ENCODE measurements at regions not wholly inside any gene's neighbourhood (a gene's known extent, or its start where the extent isn't known, plus 50 kb on each side); places are given as distances from the start of the nearest gene placed in this dataset.
"Not testable (repeated sequence)": the region's sequence is repeated elsewhere in the genome, so short reads cannot be mapped to it uniquely, and the experiment has no call there.

DNA sequence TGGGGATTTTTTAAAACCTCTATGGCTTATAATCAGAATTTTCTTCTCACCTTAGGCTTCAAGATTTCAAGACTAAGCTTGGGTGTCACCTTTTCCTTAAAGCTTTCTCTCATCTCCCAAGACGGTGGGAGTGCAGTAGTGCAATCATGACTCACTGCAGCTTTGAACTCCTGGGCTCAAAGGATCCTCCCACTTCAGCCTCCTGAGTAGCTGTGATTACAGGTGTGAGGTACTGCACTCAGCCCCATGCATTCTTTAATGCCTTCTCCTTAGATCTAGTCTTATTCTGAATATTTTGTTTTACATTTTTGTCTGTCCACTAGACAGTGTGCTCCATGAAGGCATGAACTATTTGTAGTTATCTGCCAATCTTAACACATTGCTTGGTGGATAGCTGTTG is 55.7 kb upstream of the FAT3 start:
- H3K27me3 ChIP-seq = no peaks in the 10 kb centered on the region
- no peaks in the 10 kb centered on the region for H3K9me3 ChIP-seq
- H3K36me3 ChIP-seq = no peaks in the 10 kb centered on the region
- no peak for DNase-seq
- H3K4me3 ChIP-seq = no peak overlapping the region

DNA sequence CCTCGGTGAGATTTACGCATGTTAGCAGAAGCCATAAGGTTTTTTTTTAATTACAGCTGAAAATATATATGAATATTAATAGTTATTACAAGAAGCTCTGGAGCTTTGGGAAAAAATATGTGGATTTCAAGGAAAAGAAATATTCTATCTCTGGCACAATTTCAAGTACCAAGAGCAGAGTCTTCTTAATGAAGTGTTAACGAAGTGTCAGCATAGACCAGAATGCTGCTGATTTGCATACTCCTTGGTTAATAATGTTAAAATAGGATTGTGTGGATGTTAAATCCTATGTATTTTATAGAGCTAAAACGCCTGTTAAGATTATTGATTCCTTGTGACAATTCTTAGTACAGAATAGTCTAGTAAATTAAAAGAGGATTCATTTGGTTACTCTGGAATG is 57.0 kb upstream of the FAT3 start:
- H3K36me3 ChIP-seq = no peaks in the 10 kb centered on the region
- DNase-seq = no peak
- no peak overlapping the region for H3K4me3 ChIP-seq
- H3K27me3 ChIP-seq = no peaks in the 10 kb centered on the region
- no peaks in the 10 kb centered on the region for H3K9me3 ChIP-seq

DNA sequence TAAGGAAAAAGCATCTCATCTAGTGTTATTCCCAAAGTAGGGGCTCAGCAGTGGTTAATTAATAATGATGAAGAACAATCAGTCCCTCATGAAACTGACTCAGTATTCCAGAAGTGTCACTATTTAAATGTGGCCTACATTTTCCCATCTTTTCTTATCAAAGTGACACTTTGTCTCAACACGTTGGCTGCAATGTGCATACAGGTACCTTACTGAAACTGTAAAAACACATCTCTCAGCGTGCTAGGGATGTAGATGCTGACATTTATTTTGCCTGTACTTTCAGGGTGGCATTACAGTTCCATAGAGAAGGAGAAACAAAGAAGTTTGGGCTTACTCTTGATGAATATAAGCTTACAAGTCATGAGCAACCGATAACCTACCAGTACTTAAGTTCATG is 58.3 kb upstream of the FAT3 start:
- no peaks in the 10 kb centered on the region for H3K9me3 ChIP-seq
- no peak overlapping the region for H3K4me3 ChIP-seq
- no peak for DNase-seq
- no peaks in the 10 kb centered on the region for H3K27me3 ChIP-seq
- H3K36me3 ChIP-seq = no peaks in the 10 kb centered on the region

DNA sequence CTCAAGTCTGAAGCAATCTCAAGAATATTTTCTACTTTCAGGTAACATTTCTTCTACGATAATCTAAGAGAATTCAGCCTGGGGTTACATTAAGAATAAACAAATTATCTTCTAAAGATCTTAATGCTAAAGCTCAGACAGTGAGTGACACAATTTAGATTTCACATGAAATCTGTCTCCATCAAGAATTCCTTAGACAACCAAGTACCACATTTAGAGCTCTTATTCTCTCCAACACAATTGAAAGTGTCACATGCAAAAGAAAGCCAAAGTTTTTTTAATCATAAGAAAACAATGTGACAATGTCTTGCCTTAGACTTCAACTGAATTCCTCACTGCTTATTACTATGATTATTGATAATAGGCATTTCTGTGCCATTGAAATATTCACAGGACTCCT is 60.7 kb upstream of the FAT3 start:
- DNase-seq = no peak
- no peaks in the 10 kb centered on the region for H3K27me3 ChIP-seq
- no peak overlapping the region for H3K4me3 ChIP-seq
- H3K36me3 ChIP-seq = no peaks in the 10 kb centered on the region
- H3K9me3 ChIP-seq = no peaks in the 10 kb centered on the region

DNA sequence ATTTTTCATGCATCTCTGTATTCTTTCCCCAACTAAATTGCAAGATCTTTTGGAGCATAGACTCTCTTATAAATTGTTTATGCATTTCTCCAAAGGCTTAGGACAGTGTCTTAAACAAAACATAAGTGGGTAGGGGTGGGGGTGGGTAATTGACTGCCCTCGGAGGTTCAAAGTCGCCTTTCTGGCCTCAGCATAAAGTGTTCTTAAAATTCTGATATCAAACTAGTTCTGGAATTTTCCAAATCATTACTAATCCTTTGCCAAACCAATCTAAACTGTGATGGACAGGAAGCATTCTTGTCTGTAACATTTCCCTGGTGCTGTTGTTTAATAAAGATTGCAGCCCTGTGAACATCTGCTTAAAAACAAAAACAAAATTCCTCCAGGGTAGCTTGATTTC is 61.8 kb upstream of the FAT3 start:
- Histone ChIP-seq H3K4me3 (no peak overlapping the region), H3K9me3 (no peaks in the 10 kb centered on the region), H3K27me3 (no peaks in the 10 kb centered on the region), H3K36me3 (no peaks in the 10 kb centered on the region)
- no peak for DNase-seq

DNA sequence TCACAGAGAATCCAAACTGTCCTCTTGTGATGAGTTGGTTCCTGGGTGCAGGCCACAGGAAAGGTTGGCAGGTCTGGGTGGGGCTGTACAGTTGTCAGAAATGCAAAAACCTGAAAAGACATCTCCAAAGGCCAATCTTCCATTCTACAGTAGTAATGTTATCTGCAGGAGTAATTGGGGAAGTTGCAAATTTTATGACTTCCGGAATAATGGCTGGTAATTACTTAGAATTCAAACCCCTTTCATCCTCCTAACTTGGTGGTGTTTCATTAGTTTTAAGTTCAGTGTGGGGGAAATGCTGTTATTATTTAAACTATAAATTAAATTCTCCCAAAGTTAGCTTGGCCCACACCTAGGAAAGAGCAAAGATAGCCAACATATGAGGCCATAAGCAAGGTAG is 64.7 kb upstream of the FAT3 start:
- Histone ChIP-seq H3K27me3 (no peaks in the 10 kb centered on the region), H3K9me3 (no peaks in the 10 kb centered on the region), H3K36me3 (no peaks in the 10 kb centered on the region), H3K4me3 (no peak overlapping the region)
- no peak for DNase-seq

DNA sequence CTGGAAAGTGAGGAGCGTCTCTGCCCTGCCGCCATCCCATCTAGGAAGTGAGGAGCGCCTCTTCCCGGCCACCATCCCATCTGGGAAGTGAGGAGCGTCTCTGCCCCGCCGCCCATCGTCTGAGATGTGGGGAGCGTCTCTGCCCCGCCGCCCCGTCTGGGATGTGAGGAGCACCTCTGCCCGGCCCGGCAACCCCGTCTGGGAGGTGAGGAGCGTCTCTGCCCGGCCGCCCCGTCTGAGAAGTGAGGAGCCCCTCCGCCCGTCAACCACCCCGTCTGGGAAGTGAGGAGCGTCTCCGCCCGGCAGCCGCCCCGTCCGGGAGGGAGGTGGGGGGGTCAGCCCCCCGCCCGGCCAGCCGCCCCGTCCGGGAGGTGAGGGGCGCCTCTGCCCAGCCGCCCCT is 67.2 kb upstream of the FAT3 start:
- not testable (repeated sequence) for H3K27me3 ChIP-seq, H3K36me3 ChIP-seq, H3K9me3 ChIP-seq, H3K4me3 ChIP-seq, DNase-seq

DNA sequence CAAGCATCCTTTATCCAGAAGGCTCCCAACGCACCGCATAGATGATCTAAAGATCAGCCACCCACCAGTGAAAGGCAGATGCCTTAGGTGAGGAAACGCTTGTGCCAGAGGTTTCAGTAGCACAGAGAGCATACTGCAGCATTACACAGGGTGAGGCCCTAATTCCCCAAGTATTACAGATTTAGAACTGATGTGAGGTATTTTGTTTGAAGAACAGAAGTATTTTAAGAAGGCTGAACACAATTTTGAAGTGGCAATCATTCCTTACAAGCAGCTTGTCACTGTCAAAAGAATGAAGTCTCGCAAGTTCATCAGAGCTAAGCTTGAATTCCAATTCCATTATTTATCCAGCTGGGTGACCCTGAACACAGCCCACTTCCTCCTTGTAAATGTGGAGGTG is 70.0 kb upstream of the FAT3 start:
- H3K9me3 ChIP-seq = no peaks in the 10 kb centered on the region
- no peaks in the 10 kb centered on the region for H3K36me3 ChIP-seq
- no peaks in the 10 kb centered on the region for H3K27me3 ChIP-seq
- no peak for DNase-seq
- H3K4me3 ChIP-seq = no peak overlapping the region

DNA sequence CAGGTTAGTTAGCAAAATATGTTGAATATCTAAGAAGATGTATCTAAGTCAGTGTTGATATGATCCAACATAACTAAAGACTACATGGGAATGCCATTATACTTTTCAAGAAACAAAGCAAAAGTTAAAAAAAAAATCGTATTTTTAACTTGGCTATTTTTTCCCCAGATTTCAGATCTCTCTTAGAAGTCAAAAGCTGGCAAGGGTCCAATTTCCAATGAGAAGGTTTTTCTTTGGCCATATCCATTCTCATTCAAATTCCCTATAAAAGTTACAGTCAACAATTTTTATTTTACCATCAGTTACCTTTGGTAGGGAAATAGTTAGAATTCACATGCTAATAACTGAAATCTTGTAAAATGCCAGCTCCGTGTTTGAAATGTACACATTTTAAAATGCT is 70.5 kb upstream of the FAT3 start:
- no peak overlapping the region for H3K4me3 ChIP-seq
- H3K27me3 ChIP-seq = no peaks in the 10 kb centered on the region
- H3K9me3 ChIP-seq = no peaks in the 10 kb centered on the region
- H3K36me3 ChIP-seq = no peaks in the 10 kb centered on the region
- no peak for DNase-seq

DNA sequence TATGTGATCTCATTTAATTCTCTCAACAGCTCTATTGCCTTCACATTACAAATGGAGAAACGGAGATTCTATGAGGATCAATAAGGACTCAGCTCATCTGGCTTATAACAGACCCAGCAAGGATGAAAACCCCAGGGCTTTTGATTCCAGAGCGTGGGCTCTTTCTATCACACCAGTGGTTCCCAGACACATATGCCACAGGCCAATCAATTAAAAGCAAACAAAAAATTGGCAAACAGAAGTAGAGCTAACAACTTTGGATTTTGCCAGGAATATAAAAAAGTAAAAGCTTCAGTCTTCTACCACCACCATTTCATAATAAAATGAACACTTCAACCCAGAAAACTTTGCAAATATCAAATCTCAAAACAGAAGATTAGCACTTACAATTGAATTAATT is 71.1 kb upstream of the FAT3 start:
- Histone ChIP-seq H3K36me3 (no peaks in the 10 kb centered on the region), H3K27me3 (no peaks in the 10 kb centered on the region), H3K4me3 (no peak overlapping the region), H3K9me3 (no peaks in the 10 kb centered on the region)
- DNase-seq = no peak

DNA sequence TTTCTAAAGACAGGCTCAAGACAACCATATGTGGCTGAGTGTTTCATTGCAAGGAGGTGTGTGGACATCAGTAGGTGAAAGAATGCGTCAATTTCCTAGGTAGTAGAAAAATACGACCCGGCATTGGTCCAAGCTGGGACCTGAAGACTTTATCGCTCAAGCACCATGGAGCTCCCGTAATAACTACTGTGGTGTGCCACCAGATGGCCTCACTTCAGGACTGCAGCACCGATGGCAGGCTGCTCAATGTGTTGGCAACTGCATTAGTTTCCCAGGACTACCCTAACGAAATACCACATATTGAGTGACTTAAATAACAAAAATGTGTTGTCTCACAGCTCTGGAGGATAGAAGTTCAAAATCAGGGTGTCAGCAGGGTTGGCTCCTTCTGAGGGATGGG is 72.4 kb upstream of the FAT3 start:
- no peak for DNase-seq
- Histone ChIP-seq H3K36me3 (no peaks in the 10 kb centered on the region), H3K9me3 (no peaks in the 10 kb centered on the region), H3K4me3 (no peak overlapping the region), H3K27me3 (no peaks in the 10 kb centered on the region)

DNA sequence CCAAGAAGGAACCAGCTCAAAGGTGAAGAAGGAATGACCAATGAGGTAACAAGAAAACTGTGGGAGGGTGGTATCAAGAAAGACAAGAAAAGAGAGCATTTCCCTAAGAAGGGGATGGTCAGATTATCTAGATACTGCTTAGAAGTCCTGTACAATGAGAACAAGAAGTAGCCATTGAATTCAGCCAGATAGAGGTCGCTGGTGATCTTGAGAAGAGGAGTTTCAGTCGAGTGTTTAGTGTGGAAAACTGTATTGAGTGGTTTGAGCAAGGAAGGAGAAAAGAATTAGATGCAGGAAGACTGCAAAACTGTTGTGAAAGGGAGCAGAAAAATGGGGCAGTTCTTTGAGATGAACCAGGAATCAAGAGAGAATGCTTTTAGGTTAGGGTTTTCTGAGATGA is 74.6 kb upstream of the FAT3 start:
- Histone ChIP-seq H3K27me3 (no peaks in the 10 kb centered on the region), H3K4me3 (no peak overlapping the region), H3K9me3 (no peaks in the 10 kb centered on the region), H3K36me3 (no peaks in the 10 kb centered on the region)
- no peak for DNase-seq

DNA sequence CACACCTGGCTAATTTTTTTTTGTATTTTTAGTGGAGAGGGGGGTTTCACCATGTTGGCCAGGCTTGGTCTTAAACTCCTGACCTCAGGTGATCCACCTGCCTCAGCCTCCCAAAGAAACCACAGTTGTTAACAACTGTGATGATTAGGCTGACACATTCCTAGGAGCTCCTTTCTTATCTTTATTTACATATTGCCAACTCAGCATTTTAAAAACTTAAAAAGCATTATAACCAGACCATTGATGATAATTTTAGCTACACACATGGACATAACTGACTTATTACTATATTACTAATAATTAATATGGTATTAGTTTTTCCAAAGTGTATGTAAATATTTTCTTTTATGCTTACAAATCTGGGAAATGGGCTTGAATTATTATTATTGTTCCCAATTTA is 82.9 kb upstream of the FAT3 start:
- Histone ChIP-seq H3K36me3 (no peaks in the 10 kb centered on the region), H3K27me3 (no peaks in the 10 kb centered on the region; the same call in 1 of the 2 replicates), H3K9me3 (no peaks in the 10 kb centered on the region), H3K4me3 (no peak overlapping the region)
- no peak for DNase-seq

DNA sequence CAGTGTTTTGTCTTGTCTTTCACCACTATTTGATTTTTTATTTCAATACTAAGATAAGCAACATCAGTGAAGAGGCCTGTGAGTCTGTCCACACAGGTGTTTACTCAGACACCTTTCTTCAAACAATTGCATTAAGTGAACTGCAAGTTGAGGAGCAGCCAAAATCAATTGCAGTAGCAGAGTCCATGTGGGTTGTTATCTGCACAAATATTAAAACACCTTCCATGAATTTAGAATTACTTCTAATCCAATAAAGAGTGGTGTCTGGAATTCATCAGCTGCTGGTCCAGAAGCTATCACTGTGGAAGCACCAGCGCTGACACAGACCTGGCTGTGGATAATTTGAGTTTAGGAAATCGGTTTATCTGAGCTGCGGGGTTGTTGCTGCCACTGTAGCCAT is 83.5 kb upstream of the FAT3 start:
- Histone ChIP-seq H3K4me3 (no peak overlapping the region), H3K9me3 (no peaks in the 10 kb centered on the region), H3K36me3 (no peaks in the 10 kb centered on the region), H3K27me3 (no peaks in the 10 kb centered on the region; the same call in 1 of the 2 replicates)
- DNase-seq = no peak

DNA sequence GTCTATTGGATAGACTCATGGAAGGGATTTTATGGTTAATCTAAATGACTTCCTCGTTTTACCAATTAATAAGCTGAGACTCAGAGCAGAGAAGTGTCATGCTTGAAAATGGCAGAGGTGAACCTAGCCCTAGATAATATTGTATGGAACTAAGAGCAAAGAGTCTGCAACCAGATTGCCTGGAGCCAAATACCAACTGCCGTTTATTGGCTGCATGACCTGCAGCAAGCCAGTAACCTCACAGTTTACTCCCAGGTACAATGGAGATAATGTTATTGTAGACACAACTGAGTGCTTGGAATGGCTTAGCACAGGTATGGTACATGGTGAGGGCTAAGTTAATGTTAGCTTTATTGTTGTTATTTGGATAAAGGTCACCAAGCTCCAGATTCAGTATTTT is 84.6 kb upstream of the FAT3 start:
- Histone ChIP-seq H3K4me3 (no peak overlapping the region), H3K27me3 (no peaks in the 10 kb centered on the region; the same call in 1 of the 2 replicates), H3K9me3 (no peaks in the 10 kb centered on the region), H3K36me3 (no peaks in the 10 kb centered on the region)
- DNase-seq = no peak

DNA sequence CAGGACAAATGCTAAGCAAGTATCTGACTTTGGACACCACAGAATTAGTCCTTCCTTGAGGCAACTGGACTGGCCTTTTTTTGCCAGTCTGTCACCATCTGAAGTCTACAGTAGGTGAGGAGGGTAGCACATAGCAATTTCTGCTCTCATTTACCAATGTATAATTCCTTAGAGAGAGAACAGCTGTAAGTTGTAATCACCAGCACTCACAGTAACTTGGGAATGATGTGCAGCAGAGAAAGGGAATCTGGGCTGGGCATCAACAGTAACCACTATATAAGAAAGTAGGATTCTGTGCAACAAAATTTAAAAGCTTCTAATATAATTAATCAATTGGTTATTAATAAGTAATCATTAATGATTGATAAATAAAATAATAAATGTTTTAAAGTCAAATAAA is 86.3 kb upstream of the FAT3 start:
- no peaks in the 10 kb centered on the region for H3K27me3 ChIP-seq
- no peaks in the 10 kb centered on the region for H3K9me3 ChIP-seq
- no peak for DNase-seq
- H3K4me3 ChIP-seq = no peak overlapping the region
- no peaks in the 10 kb centered on the region for H3K36me3 ChIP-seq

DNA sequence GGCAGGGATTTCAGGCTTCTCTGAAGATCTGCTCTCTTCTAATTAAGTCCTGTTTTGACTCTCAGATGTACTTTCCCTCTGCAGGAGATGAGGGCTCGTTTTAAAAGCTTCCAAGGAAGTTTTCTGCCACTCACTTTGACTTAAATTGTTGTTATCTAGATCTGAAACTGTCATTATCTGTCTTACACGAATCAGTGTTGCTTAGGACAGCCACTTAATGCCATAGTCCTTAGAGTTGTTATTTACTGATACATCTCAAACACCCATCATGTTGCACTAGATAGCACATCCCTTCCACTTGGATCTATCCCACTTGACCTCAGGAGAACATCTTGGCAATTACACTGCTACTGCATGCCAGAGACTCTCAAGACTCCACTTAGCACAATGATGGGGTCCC is 86.9 kb upstream of the FAT3 start:
- no peaks in the 10 kb centered on the region for H3K9me3 ChIP-seq
- H3K27me3 ChIP-seq = no peaks in the 10 kb centered on the region
- no peak for DNase-seq
- H3K36me3 ChIP-seq = no peaks in the 10 kb centered on the region
- no peak overlapping the region for H3K4me3 ChIP-seq

DNA sequence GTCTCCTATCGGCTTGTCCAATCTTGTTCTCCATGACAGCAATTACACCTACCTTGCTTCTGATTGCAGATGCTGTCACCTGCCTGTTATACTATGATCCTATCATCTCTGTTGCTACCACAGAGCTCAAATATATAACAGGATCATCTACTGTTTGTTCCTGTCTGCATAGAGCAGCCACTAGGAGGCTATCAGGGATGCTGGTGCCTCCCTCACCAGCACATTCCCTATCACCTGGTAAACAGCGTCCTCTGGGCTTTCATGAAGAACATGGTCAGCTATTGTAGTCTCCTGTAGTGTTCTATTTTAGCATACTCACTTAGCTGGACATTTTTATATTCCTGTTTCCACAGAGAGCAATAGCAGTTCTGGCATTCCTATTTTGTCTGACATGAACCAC is 87.8 kb upstream of the FAT3 start:
- no peak overlapping the region for H3K4me3 ChIP-seq
- H3K36me3 ChIP-seq = no peaks in the 10 kb centered on the region
- H3K9me3 ChIP-seq = no peaks in the 10 kb centered on the region
- no peak for DNase-seq
- no peaks in the 10 kb centered on the region for H3K27me3 ChIP-seq

DNA sequence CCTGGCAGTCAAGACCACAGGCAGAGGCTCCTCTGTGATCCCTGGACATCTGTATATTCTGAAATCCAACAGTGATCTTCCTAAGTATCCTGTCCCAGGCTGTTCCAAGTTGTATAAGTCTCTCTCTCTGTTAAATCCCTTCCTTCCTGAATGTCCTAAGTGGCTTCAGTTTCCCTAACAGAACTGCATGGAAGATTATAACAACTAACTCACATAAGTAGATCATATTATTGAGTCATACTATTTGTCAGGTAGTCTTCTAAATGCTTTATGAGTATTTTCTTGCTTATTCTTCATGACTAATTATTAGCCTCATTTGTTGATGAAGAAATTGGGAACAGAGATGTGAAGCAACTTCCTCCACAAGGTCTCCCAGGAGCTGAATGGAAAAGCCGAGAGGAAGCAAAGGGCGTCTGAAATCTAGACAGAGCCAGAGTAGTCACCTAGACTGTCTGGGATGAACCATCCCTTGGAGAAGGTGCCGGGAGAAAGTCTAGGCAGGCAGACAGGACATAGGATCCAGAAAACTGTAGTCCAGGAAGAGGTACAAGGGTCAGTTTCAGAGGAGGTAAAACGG is 93.2 kb upstream of the FAT3 start:
- Histone ChIP-seq H3K4me3 (no peak overlapping the region), H3K27me3 (no peaks in the 10 kb centered on the region), H3K9me3 (no peaks in the 10 kb centered on the region), H3K36me3 (no peaks in the 10 kb centered on the region)
- DNase-seq = no peak
